ENCODE measurements at regions not wholly inside any gene's neighbourhood (a gene's known extent, or its start where the extent isn't known, plus 50 kb on each side); places are given as distances from the start of the nearest gene placed in this dataset.

DNA sequence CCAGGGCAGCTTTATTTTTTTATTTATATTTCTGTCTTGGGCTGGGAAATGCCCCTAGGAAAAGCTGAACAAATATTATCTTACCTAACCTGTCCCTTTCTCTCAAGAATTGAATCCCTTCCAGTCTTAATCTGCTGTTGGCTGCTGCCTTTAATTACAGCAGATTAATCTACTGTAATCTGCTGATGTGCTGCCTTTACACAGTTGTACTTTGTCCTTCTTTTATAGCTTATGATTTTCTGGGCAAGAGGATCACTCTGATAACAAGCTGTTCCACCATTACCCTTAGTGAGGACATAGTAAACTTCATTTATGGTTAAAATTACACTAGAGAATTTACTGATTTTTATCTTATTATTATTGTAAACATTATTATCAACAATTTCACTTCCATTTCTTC, 234.5 kb upstream of the MAN1A1 start:
- H3K4me3 ChIP-seq (ENCODE audit: extremely low read depth in 1 of 4, insufficient read depth in 2 of 4, low read depth in 3 of 4, low read length in 4 of 4) = no peak overlapping the region
- H4K8ac ChIP-seq (ENCODE audit: extremely low read depth, insufficient read depth, low read length) = no peak overlapping the region
- no peak overlapping the region for H3K14ac ChIP-seq (ENCODE audit: insufficient read length)
- no peaks in the 10 kb centered on the region for H3K9me3 ChIP-seq (ENCODE audit: insufficient read depth in 2 of 2, low read depth in 1 of 2, low read length in 1 of 2)
- no peaks in the 10 kb centered on the region for H3K23me2 ChIP-seq (ENCODE audit: low read depth, low read length)
- FAIRE-seq (no peak), DNase-seq (ENCODE audit: low read depth in 1 of 2, low spot score in 2 of 2) (no peak)
- H2BK15ac ChIP-seq (ENCODE audit: low read length) = no peak overlapping the region
- no peak overlapping the region for H2BK120ac ChIP-seq (replicated peaks; ENCODE audit: low read depth, low read length)
- no peak overlapping the region for H2BK20ac ChIP-seq (ENCODE audit: low read length)
- H4K91ac ChIP-seq (replicated peaks; ENCODE audit: insufficient read length, low read length) = no peak overlapping the region
- no peak overlapping the region for H4K5ac ChIP-seq (ENCODE audit: insufficient read length, low read depth, low read length)
- H3K4me2 ChIP-seq (ENCODE audit: insufficient read depth in 1 of 2, low read depth in 2 of 2, low read length in 2 of 2) = no peak overlapping the region
- no peak overlapping the region for H2AK5ac ChIP-seq (ENCODE audit: low read depth, low read length)
- no peaks in the 10 kb centered on the region for H4K20me1 ChIP-seq (replicated peaks in 1 of 2; ENCODE audit: control insufficient read depth in 1 of 2, insufficient read depth in 2 of 2, low read length in 2 of 2)
- CTCF ChIA-PET (ENCODE audit: partially characterized antibody) = interaction anchor here (1.6 kb wide), 1 partner anchor 12 kb away, joined by 3 read pairs; no protein-coding TSS in a partner anchor
- POLR2A ChIA-PET (ENCODE audit: partially characterized antibody) = no interaction called here
- no peaks in the 10 kb centered on the region for H3K79me2 ChIP-seq (ENCODE audit: control insufficient read depth in 1 of 2, insufficient read depth in 2 of 2, low read length in 2 of 2)
- H2AFZ ChIP-seq (ENCODE audit: low read length) = no peak overlapping the region
- H3K56ac ChIP-seq (replicated peaks; ENCODE audit: insufficient read length, low read depth, low read length) = no peak overlapping the region
- H3K9ac ChIP-seq (replicated peaks in 1 of 4; ENCODE audit: extremely low read depth in 1 of 4, low read depth in 3 of 4, low read length in 3 of 4) = no peak overlapping the region
- H3K23ac ChIP-seq (ENCODE audit: insufficient read length) = no peak overlapping the region
- H3K79me1 ChIP-seq (ENCODE audit: low read depth, low read length) = no peaks in the 10 kb centered on the region
- H3K4me1 ChIP-seq (replicated peaks in 1 of 4; ENCODE audit: control insufficient read depth in 3 of 4, insufficient read depth in 4 of 4, low read length in 3 of 4) = peaks cover 0 to 4% (median 0%) of the 10 kb centered on the region in 4 experiments; a peak in 1 of 7 replicates
- no peak overlapping the region for H2BK5ac ChIP-seq (ENCODE audit: low read depth, low read length)
- H3K36me3 ChIP-seq (ENCODE audit: control insufficient read depth in 2 of 4, insufficient read depth in 4 of 4, low read length in 3 of 4) = no peaks in the 10 kb centered on the region
- no peaks in the 10 kb centered on the region for H3K27me3 ChIP-seq (replicated peaks in 1 of 4; ENCODE audit: control insufficient read depth in 3 of 4, extremely low read depth in 1 of 4, insufficient read depth in 3 of 4, low read length in 3 of 4)
- H2BK12ac ChIP-seq (ENCODE audit: low read depth, low read length) = no peak overlapping the region
- no peak overlapping the region for H3K4ac ChIP-seq (replicated peaks; ENCODE audit: insufficient read length, low read depth, low read length)
- H3K18ac ChIP-seq (ENCODE audit: extremely low read depth, low read length) = no peak overlapping the region
- H3K27ac ChIP-seq (ENCODE audit: low read depth, low read length) = no peak overlapping the region
- no peak for TF ChIP-seq CHD1 (IDR thresholded peaks at IDR 0.05; ENCODE audit: low read depth, low read length)
- TF ChIP-seq TCF12 (IDR thresholded peaks at IDR 0.05; ENCODE audit: low read depth, low read length) = no peak
- no peak for TF ChIP-seq JUN (IDR thresholded peaks at IDR 0.05; ENCODE audit: low read depth, low read length)
- no peak for TF ChIP-seq KDM1A (IDR thresholded peaks at IDR 0.05; ENCODE audit: borderline replicate concordance, low read length)
- TF ChIP-seq CBX5 (IDR thresholded peaks at IDR 0.05; ENCODE audit: low read depth, low read length) = no peak
- TF ChIP-seq RFX5 (IDR thresholded peaks at IDR 0.05; ENCODE audit: borderline replicate concordance, low read depth, low read length) = no peak
- no peak for TF ChIP-seq RBBP5 (IDR thresholded peaks at IDR 0.05; ENCODE audit: borderline replicate concordance, low read depth, low read length)
- no peak for TF ChIP-seq POLR2AphosphoS5 (IDR thresholded peaks at IDR 0.05; ENCODE audit: low read depth, low read length)
